Left colon (tissue), 2 donors: ENCODE measurements at regions not wholly inside any gene's neighbourhood (a gene's known extent, or its start where the extent isn't known, plus 50 kb on each side); places are given as distances from the start of the nearest gene placed in this dataset.
"Not testable (repeated sequence)": the region's sequence is repeated elsewhere in the genome, so short reads cannot be mapped to it uniquely, and the experiment has no call there.

ENCODE experiments used
- ATAC-seq: fragments of 200-7000 bp; cut with Tn5 transposase; one replicate; pipeline ENCODE4 v1.9.1; 2020; ENCODE audit warnings: mild to moderate bottlenecking, moderate library complexity
- DNase-seq, 2 donors: peaks; one replicate each; pipeline ENCODE4 v3.0.0-alpha.2; 2020
- intact Hi-C, 2 donors: fragments of 100-400 bp; cut with DNase I in 1 of 2; cut with micrococcal nuclease in 1 of 2; formaldehyde crosslinking; loops; one replicate each; pipeline versions ENCODE4 v1.11.2 to v1.14.0; 2022; cut with DNase I, micrococcal nuclease
- donor health status: DM: no; HTN: no; CAD: no.
- donor health status: DM: yes; HTN: yes; CAD: no.

DNA sequence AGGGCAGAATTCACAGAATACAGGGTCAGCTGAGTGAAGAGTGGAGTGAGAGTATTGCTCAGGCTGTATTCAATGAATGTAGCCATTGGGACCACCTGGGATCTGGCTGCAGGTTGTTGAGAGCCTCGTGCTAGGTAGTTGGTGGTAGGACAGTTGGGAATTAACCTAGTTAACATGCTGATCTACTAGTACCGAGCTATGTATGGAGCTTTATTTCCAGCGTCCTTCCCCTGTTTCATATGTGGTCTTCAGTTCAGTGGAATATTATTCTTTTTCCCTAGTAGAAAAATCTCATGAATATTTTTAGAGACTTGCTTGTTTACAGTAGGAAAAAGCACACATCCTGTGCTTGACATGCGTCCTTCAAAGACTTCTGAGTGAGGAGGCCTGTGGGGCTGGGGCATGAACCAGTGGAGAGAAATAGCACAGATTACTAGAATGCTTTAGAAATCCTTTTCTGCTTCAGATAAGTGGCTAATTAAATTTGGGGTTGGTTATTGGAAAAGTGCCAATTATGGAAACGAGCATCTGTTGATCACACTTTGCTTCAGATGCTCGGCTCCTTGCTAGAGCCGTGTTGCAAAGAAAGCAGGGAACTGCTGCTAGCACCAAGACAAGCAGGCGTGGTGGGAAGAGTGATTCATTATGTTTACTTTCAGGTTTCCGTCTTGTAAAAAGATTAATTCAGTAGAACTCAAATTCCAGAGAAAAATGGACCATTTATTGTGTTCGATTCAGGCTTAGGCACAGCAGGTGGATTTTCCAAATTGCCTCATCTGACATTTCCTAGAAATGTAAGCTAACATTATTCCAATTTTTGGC, 53.6 kb downstream of the ARF6 start:
- intact Hi-C loops: no loop called here
- no peak for DNase-seq
- ATAC-seq: peak; percentile 56

DNA sequence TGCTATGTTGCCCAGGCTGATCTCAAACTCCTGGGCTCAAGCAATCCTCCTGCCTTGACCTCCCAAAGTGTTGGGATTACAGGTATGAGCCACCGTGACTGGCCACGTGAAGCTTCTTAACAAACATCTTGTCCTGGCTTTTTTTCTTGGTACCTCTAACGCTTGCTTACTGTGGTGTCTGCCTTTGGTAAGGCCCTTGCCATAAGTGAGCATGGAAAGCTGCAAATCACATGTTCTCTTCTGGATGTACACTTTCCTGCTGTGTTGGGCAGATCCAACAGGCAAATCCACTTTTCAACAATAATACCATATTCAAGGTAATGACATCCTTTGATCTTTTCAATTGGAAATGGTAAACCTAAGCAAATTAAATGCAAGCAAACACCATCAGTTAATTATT, 54.6 kb downstream of the ARF6 start:
- intact Hi-C loops: no loop called here
- ATAC-seq: no peak

DNA sequence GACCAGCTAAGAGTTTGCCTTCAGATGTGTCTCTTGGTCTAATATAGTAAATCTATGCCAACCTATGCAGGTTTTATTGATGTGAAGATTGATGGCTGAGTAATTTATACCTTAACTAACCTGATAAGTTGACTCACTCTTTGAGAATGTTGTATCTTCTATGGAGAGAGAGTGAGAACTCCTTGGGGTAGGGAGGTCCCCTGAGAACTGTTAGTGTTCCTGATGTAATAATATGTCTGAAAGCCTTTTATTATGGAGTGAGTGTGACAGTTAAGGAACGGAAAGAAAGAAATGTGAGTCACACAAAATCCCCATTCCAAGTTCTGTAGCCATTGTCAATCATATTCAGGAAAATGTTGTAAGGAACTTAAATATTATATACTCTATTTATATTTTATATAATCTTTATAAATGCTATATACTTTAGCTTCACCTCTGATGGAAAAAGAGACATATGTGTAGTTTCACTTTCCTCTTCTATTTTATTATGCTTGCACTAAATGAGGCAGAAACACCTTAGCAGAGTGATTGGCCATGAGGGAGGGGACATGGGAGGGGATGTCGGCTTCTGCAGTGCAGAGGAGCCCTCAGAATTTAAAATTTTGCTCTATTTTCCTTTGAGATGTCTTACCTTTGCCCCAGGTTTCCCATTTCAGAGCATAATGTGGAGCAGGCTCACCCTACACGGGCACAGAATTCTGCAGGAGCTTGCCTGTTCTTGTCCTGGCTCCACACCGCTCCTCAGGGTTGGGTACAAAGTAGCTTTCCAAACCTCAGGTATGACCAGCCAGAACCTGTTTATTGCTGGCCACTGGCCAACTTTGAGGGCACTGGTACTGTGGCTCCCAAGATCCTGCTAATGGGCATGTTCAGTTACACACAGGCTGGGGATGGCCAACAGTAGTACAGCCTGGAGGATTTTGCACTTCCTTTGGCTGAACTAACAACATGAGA, 57.7 kb downstream of the ARF6 start:
- ATAC-seq (peak; percentile 77), DNase-seq (peak; percentile 88 to 91)
- intact Hi-C loops: no loop called here

More for the DNA sequence above, 54.6 kb downstream of the ARF6 start:
- no peak for DNase-seq

DNA sequence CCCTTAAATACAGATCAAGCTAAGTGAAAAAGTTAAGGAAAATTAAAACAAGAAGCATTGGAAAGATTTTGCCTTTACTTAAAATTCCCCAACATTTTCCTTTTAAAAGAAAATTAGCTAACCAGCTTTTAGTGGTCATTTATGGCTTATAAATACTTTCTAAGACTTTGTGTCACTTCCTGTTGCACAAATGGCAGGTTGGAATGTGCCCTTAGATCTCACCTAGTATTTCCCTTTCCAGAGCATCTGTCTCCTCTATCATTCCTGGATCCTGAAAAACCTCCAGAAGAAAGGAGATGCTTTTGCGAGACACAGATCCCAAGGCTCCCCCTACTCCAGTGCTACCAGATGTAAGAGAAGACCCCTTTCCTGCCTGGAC, 58.3 kb downstream of the ARF6 start:
- ATAC-seq: peak; percentile 17
- DNase-seq: no peak
- intact Hi-C loops: no loop called here

- DNase-seq: peak; percentile 62 to 79
- ATAC-seq: peak; percentile 78
Measured at GRCh38 chr14:49951691-49952345, 58.9 kb downstream of the ARF6 start.

DNA sequence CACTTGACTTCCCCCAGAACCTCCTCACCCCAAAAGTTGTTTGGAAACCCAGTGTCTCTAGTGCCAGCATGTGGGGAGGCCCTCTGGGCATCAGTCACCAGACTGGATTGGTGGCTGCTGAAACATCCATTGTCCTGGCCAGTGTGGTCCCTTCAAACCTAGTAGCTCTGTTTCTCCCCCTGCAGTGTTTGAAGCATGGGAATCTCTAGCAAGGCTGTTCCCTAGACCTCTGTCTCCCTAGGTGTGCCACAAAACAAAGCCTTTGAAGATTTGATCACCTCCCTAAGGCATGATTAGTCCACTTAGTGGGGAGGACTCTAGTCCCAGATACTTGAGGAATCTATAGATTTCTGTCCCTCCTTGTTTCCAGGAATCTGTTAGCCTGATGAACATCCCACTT, 60.3 kb downstream of the ARF6 start:
- DNase-seq: no peak
- intact Hi-C loops: no loop called here
- no peak for ATAC-seq

More at GRCh38 chr14:49951691-49952345, 58.9 kb downstream of the ARF6 start:
- intact Hi-C loops: no loop called here

DNA sequence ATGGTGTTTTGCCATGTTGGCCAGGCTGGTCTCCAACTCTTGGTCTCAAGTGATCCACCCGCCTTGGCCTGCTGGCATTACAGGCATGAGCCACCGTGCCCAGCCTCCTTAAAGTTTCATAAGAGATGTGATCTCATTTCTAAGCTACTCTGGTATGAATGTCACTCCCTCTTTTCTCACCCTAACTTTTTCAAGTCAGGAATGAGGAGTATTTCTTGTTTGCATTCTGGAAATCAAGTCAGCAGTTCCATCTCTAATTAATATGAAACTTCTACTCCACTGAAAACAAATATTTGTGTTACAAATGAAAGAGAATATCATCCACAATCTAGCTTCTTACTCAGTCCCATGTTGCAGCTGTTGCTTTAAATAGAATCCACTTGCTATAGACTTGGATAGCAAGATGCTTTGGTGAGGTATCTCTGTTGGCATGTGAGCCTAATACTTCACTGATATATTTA, 61.3 kb downstream of the ARF6 start:
- intact Hi-C loops: no loop called here
- DNase-seq: no peak
- ATAC-seq: no peak

- DNase-seq (no peak), ATAC-seq (no peak)
- intact Hi-C loops: no loop called here
Measured at GRCh38 chr14:49955024-49955423, 62.1 kb downstream of the ARF6 start.

DNA sequence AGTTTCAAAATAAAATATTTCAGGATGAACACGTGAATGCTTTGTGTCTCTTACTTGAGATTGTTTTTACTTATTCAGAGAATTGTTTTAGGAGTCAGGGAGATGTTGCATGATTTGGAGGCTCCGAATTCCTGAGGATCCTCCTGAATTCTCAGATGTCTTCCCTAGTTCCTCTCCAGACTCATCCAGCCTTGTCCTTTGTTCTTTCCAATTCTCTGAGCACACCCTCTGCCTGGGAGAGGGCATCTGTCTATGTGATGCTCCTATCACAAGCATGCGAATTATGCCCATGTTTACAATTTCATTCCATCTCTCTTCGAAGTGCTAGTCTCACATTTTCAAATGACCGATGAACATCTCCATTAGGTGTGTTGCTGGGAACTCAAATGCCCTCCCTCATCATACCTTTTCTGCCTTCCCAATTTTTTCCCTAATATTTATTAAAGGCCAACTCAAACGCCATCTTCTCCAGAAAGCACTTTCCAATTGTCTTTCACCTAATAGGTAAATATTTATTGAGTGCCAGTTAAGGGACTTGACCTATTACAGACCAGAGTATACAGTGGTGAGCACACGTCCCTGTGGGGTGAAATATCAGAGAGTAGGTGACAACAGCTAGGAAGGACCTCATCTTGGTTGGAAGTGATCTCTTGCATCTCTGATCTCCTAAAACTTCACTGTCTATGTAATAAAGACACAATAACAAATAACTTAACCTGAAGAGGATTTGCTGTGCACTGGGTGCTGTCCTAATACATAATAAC, 64.4 kb downstream of the ARF6 start:
- DNase-seq (no peak), ATAC-seq (no peak)
- intact Hi-C loops: no loop called here

GRCh38 chr14:49959822-49960408, 67.0 kb downstream of the ARF6 start:
- intact Hi-C loops: no loop called here
- DNase-seq (peak; percentile 59 to 71), ATAC-seq (peak; percentile 89)

- ATAC-seq (no peak), DNase-seq (no peak)
- intact Hi-C loops: no loop called here
Measured at GRCh38 chr14:49960453-49960852, 67.6 kb downstream of the ARF6 start.

GRCh38 chr14:49961270-49962222, 68.7 kb downstream of the ARF6 start:
- ATAC-seq: no peak
- intact Hi-C loops: no loop called here
- DNase-seq: no peak

DNA sequence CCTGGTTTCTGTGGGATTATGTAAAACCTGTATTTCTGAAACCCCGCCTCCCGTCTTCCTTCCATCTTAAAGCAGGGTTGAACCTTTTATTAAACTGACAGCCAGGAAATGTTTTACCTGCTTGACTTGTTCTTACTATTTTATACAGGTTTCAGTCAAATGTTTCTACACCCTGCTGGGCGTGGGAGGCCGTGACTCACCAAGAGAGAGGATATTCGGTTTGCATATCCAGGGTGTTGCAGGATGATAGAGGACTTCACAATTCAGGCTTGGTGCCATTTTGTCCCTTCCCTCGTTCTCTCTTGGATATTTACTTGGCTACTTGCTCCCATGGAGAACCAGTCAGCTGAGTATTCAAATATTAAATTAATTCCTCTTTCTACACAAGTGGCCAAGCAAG, 69.7 kb downstream of the ARF6 start:
- intact Hi-C loops: no loop called here
- peak; percentile 45 for ATAC-seq
- peak; percentile 58 to 74 for DNase-seq

DNA sequence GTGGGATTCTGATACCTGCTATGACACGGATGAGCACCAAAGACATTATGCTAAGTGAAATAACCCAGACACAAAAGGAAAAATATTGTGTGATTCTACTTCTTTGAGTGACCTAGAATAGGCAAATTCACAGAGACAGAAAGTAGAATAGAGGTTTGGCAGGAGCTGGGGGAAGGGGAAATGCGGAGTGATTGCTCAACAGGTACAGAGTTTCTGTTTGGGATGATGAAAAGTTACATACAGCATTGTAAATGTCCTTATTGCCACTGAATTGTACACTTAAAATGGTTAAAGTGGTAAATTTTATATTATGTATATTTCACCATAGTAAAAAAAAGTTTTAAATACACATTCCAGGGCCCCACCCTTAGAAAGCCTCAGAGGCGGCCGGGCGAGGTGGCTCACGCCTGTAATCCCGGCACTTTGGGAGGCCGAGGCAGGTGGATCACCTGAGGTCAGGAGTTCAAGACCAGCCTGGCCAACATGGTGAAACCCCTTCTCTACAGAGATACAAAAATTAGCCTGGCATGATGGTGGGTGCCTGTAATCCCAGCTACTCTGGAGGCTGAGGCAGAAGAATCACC, 72.3 kb downstream of the ARF6 start:
- peak; percentile 53 for ATAC-seq
- DNase-seq, intact Hi-C loops: not testable (repeated sequence)

DNA sequence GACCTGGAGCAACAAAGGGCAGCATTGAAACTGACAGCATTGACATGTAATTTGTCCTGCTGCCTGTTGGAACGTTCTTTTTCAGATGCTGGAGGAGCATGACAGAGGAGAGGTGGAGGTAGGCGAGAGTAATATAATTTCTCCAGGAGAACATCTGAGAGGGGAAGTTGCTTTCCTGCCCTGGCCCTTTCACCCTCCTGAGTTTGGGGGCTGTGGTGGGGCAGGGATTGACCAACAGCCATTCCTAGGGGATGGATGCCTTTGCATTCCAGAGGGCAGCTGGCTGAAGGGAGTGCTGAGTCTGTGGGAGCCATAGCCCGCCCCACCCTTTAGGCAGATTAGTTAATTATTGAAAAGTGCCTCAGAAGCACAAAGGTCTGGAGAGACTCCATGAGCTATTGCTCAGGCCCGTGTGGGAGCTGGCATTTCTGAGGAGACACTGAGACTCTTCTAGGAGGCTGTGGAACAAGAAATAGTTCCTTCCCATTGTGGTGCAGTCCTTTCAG, 73.5 kb downstream of the ARF6 start:
- peak; percentile 68 to 69 for DNase-seq
- intact Hi-C loops: no loop called here
- ATAC-seq: peak; percentile 82

DNA sequence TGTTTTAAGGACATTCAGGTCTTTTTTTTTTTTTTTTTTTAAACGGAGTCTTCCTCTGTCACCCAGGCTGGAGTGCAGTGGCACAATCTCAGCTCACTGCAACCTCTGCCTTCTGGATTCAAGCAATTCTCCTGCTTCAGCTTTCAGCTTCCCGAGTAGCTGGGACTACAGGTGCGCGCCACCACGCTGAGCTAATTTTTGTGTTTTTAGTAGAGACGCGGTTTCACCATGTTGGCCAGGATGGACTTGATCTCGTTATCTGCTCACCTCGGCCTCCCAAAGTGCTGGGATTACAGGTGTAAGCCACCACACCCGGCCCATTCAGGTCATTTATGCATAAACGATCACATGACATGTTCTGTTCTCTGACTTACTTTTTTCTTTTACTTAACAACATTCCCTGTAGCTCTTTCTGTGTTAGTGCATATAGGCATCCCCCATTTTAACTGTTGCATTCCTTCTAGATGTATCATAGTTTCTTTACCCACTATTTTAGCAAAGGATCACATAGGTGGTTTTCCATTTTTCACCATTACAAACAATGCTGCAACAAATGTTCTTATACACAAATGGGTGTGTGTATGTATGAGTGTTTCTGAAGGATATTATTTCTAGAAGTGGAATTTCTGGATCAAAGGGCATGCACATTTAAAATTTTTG, 74.2 kb downstream of the ARF6 start:
- no peak for ATAC-seq
- intact Hi-C loops: no loop called here
- DNase-seq: no peak
